Endothelial cell of umbilical vein (primary cell): ENCODE measurements at regions not wholly inside any gene's neighbourhood (a gene's known extent, or its start where the extent isn't known, plus 50 kb on each side); places are given as distances from the start of the nearest gene placed in this dataset.

Source experiments
- BruUV-seq: library from RNA; stranded (reverse); fragments of 400-500 nt; replicated peaks from 2 replicates; lab custom pipeline; 2021; lab: Mats Ljungman, UMichigan
- CTCF ChIA-PET: fragments of 300-600, 350-600 bp; sonication (Branson Sonifier 250); formaldehyde crosslinking; loops from one replicate; lab custom pipeline; 2021; ENCODE audit warnings: antibody characterized with exemption, inconsistent platforms; lab: Charles Lee
- POLR2A ChIA-PET: fragments of 300-600, 350-600 bp; sonication (Branson Sonifier 250); formaldehyde crosslinking; loops from one replicate; lab custom pipeline; 2021; ENCODE audit warnings: antibody characterized with exemption, inconsistent platforms; lab: Charles Lee
- DNase-seq: peaks from one replicate; pipeline ENCODE4 v3.0.0-alpha.2; 2011; ENCODE audit warnings: low read depth, low spot score
- FAIRE-seq: peaks from 2 replicates; lab custom pipeline; 2011; peaks lifted over from hg19 to GRCh38; lab: Jason Lieb, UNC
- H2AFZ ChIP-seq: 2 replicates; pipeline ENCODE4 v1.6.0; 2012; ENCODE audit warnings: low read depth, low read length, control low read depth, inconsistent platforms
- H3K27ac ChIP-seq: 2 replicates; pipeline ENCODE4 v1.5.1; 2011; ENCODE audit warnings: low read depth, mild to moderate bottlenecking, control low read depth, low read length, moderate library complexity; ENCODE audit not compliant: insufficient read depth
- H3K27me3 ChIP-seq, 2 experiments: 2 replicates each; pipeline versions ENCODE4 v1.6.0 to v1.6.1; 2011; ENCODE audit warnings: low read length in 2 of 2, mixed read lengths in 1 of 2; ENCODE audit not compliant: control insufficient read depth in 2 of 2, insufficient read depth in 2 of 2
- H3K36me3 ChIP-seq, 2 experiments: 2 replicates in 1 of 2; 3 replicates in 1 of 2; pipeline ENCODE4 v1.5.1; 2011; ENCODE audit warnings: low read length in 2 of 2, mild to moderate bottlenecking in 1 of 2, moderate library complexity in 1 of 2; ENCODE audit not compliant: control insufficient read depth in 2 of 2, insufficient read depth in 2 of 2; ENCODE audit errors: extremely low read depth in 1 of 2
- H3K4me1 ChIP-seq: 3 replicates; pipeline ENCODE4 v1.5.1; 2011; ENCODE audit warnings: mild to moderate bottlenecking, low read length; ENCODE audit not compliant: control insufficient read depth, insufficient read depth; ENCODE audit errors: extremely low read depth
- H3K4me2 ChIP-seq: 2 replicates; pipeline ENCODE4 v1.6.1; 2011; ENCODE audit warnings: low read length, control low read depth, mixed read lengths; ENCODE audit not compliant: insufficient read depth
- H3K4me3 ChIP-seq, 3 experiments: fragments of 200-600 bp in 1 of 3; sonication (generic), shearing (Covaris generic) in 1 of 3; replicated peaks in 1 of 3; 2 replicates each; pipeline ENCODE4 v1.5.1; 2011 to 2016; ENCODE audit warnings: control low read depth in 3 of 3, low read length in 3 of 3, mild to moderate bottlenecking in 2 of 3, inconsistent platforms in 1 of 3, low read depth in 1 of 3, moderate library complexity in 1 of 3; ENCODE audit not compliant: insufficient read depth in 1 of 3
- H3K79me2 ChIP-seq: 2 replicates; pipeline ENCODE4 v1.6.0; 2012; ENCODE audit warnings: low read length, inconsistent platforms; ENCODE audit not compliant: control insufficient read depth, insufficient read depth
- H3K9ac ChIP-seq: replicated peaks from 2 replicates; pipeline ENCODE3; 2011; ENCODE audit warnings: low read length, control low read depth; ENCODE audit not compliant: insufficient read depth; ENCODE audit errors: extremely low read depth
- H3K9me1 ChIP-seq: replicated peaks from 3 replicates; pipeline ENCODE4 v1.6.0; 2011; ENCODE audit warnings: mild to moderate bottlenecking, low read length; ENCODE audit not compliant: control insufficient read depth, insufficient read depth; ENCODE audit errors: extremely low read depth
- H3K9me3 ChIP-seq: replicated peaks from 2 replicates; pipeline ENCODE4 v1.5.1; 2012; ENCODE audit warnings: low read length, inconsistent platforms; ENCODE audit not compliant: control insufficient read depth, insufficient read depth
- H4K20me1 ChIP-seq: replicated peaks from 2 replicates; pipeline ENCODE3; 2011; ENCODE audit warnings: mild to moderate bottlenecking, low read length; ENCODE audit not compliant: control insufficient read depth, insufficient read depth; ENCODE audit errors: extremely low read depth
- EZH2 ChIP-seq: IDR thresholded peaks from 2 replicates; pipeline ENCODE4 v1.6.1; 2012; ENCODE audit warnings: borderline replicate concordance, low read depth, mild to moderate bottlenecking, moderate library complexity, low read length, inconsistent platforms; ENCODE audit not compliant: severe bottlenecking
- FOS ChIP-seq: IDR thresholded peaks from 2 replicates; pipeline ENCODE4 v1.6.1; 2011; ENCODE audit warnings: mild to moderate bottlenecking, low read length, moderate library complexity, borderline replicate concordance; ENCODE audit not compliant: insufficient read depth
- GATA2 ChIP-seq: IDR thresholded peaks from 2 replicates; pipeline ENCODE4 v1.7.0; 2011; ENCODE audit warnings: low read depth, mild to moderate bottlenecking, moderate library complexity, mixed read lengths, low read length; ENCODE audit not compliant: insufficient read length, insufficient read depth
- JUN ChIP-seq: IDR thresholded peaks from 2 replicates; pipeline ENCODE4 v1.6.1; 2011; ENCODE audit warnings: borderline replicate concordance, low read depth; ENCODE audit not compliant: insufficient read length, insufficient read depth
- MYC ChIP-seq: IDR thresholded peaks from one replicate; pipeline ENCODE4 v1.6.1; 2011; ENCODE audit warnings: mild to moderate bottlenecking, low read depth, low read length
- POLR2A ChIP-seq: IDR thresholded peaks from 2 replicates; pipeline ENCODE4 v1.6.1; 2012; ENCODE audit warnings: low read depth, mild to moderate bottlenecking, control low read depth, low read length
- POLR2AphosphoS5 ChIP-seq: IDR thresholded peaks from 2 replicates; pipeline ENCODE4 v1.6.1; 2012; ENCODE audit warnings: low read depth, mild to moderate bottlenecking, control low read depth, low read length, moderate library complexity; ENCODE audit not compliant: insufficient read depth
- dilution Hi-C: fragments of 300-500 bp; cut with MboI; formaldehyde crosslinking; loops from one replicate; pipeline ENCODE4 v1.15.0; 2019; ENCODE audit warnings: low sequenced_read_pairs; ENCODE audit not compliant: extremely low pct_ligation_motif_present
- intact Hi-C: fragments of 100-400 bp; cut with micrococcal nuclease; formaldehyde crosslinking; loops from one replicate; pipeline ENCODE4 v1.10.0; 2022
- TF ChIP-seq, protein P1 (sequence below), 2 donors: IDR thresholded peaks; 1 replicate in 1 of 2; 2 replicates in 1 of 2; pipeline ENCODE4 v1.5.1; 2011; ENCODE audit warnings: low read length in 2 of 2, mild to moderate bottlenecking in 2 of 2, moderate library complexity in 2 of 2, control low read depth in 1 of 2, inconsistent platforms in 1 of 2, low read depth in 1 of 2; ENCODE audit not compliant: insufficient read depth in 1 of 2; ENCODE audit errors: extremely low read depth in 1 of 2
- TF ChIP-seq, protein P2 (sequence below): IDR thresholded peaks from 2 replicates; pipeline ENCODE4 v1.6.1; 2011; ENCODE audit not compliant: insufficient read depth, insufficient read length

DNA sequence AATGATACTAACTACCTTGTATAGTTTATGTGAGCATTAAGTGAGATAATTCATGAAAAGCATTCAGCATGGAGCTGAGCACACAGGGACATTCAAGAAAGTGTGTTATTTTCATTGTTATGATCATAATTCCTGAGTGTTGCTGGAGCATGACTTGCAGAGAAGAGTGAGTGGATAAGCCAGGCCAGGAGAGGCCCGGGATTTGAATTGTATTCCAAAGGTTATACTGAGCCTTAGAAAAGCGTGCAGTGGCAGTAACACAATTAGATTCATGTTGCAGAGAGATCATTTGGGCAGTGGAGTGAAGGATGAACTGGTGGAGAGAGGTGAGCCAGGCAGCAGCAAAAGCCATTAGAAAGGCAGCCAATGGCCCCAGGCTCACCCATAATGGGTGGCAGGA lies 142.9 kb upstream of the SH3BP4 start:
- intact Hi-C loops = no loop called here
- Histone ChIP-seq H3K4me2 (no peak overlapping the region), H3K9me3 (no peaks in the 10 kb centered on the region), H2AFZ (no peak overlapping the region), H3K9me1 (no peaks in the 10 kb centered on the region), H3K4me1 (no peaks in the 10 kb centered on the region), H4K20me1 (no peaks in the 10 kb centered on the region), H3K4me3 (no peak overlapping the region), H3K79me2 (no peaks in the 10 kb centered on the region), H3K9ac (no peak overlapping the region), H3K27ac (no peak overlapping the region), H3K36me3 (no peaks in the 10 kb centered on the region), H3K27me3 (peaks cover 14 to 36% of the 10 kb centered on the region in 2 experiments)
- FAIRE-seq = no peak
- BruUV-seq = no TSS peak
- no peak for DNase-seq
- TF ChIP-seq MYC (no peak), JUN (no peak), POLR2AphosphoS5 (no peak), GATA2 (no peak), FOS (no peak), EZH2 (no peak), POLR2A (no peak)
- TF ChIP-seq, protein P1, sequence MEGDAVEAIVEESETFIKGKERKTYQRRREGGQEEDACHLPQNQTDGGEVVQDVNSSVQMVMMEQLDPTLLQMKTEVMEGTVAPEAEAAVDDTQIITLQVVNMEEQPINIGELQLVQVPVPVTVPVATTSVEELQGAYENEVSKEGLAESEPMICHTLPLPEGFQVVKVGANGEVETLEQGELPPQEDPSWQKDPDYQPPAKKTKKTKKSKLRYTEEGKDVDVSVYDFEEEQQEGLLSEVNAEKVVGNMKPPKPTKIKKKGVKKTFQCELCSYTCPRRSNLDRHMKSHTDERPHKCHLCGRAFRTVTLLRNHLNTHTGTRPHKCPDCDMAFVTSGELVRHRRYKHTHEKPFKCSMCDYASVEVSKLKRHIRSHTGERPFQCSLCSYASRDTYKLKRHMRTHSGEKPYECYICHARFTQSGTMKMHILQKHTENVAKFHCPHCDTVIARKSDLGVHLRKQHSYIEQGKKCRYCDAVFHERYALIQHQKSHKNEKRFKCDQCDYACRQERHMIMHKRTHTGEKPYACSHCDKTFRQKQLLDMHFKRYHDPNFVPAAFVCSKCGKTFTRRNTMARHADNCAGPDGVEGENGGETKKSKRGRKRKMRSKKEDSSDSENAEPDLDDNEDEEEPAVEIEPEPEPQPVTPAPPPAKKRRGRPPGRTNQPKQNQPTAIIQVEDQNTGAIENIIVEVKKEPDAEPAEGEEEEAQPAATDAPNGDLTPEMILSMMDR (IDR thresholded peaks at IDR 0.05; ENCODE audit: extremely low read depth in 1 of 2, insufficient read depth in 1 of 2, low read depth in 1 of 2, low read length in 2 of 2) = no peak
- TF ChIP-seq, protein P2, sequence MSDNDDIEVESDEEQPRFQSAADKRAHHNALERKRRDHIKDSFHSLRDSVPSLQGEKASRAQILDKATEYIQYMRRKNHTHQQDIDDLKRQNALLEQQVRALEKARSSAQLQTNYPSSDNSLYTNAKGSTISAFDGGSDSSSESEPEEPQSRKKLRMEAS = no peak
- ChIA-PET CTCF (no interaction called here), POLR2A (no interaction called here)
- dilution Hi-C loops = no loop called here
